DND-41 (cell line): ENCODE measurements at regions not wholly inside any gene's neighbourhood (a gene's known extent, or its start where the extent isn't known, plus 50 kb on each side); places are given as distances from the start of the nearest gene placed in this dataset.

Source experiments
- ATAC-seq: fragments of 200-7000 bp; cut with Tn5 transposase; 3 replicates; pipeline ENCODE4 v1.9.1; 2021; ENCODE audit warnings: low read depth; ENCODE audit not compliant: insufficient read depth
- DNase-seq: peaks from one replicate; pipeline ENCODE4 v3.0.0-alpha.2; 2020
- H2AFZ ChIP-seq: 2 replicates; pipeline ENCODE4 v1.6.0; 2012; ENCODE audit warnings: low read depth, low read length
- H3K27ac ChIP-seq: 2 replicates; pipeline ENCODE4 v1.5.1; 2012; ENCODE audit warnings: low read length, inconsistent platforms
- H3K27me3 ChIP-seq: fragments of 200-600 bp; sonication (generic); 2 replicates; pipeline ENCODE4 v1.6.0; 2012; ENCODE audit warnings: low read length, mild to moderate bottlenecking, inconsistent platforms; ENCODE audit not compliant: insufficient read depth, poor library complexity
- H3K36me3 ChIP-seq: 2 replicates; pipeline ENCODE4 v1.5.1; 2012; ENCODE audit warnings: low read length, inconsistent platforms; ENCODE audit not compliant: insufficient read depth
- H3K4me1 ChIP-seq: 2 replicates; pipeline ENCODE4 v1.5.1; 2012; ENCODE audit warnings: mild to moderate bottlenecking, low read length; ENCODE audit not compliant: insufficient read depth
- H3K4me2 ChIP-seq: 2 replicates; pipeline ENCODE4 v1.6.0; 2012; ENCODE audit warnings: mild to moderate bottlenecking, moderate library complexity, low read length, inconsistent platforms; ENCODE audit not compliant: insufficient read depth
- H3K4me3 ChIP-seq, 2 experiments: fragments of 200-600 bp in 1 of 2; shearing (Covaris generic) in 1 of 2; 2 replicates each; pipeline ENCODE4 v1.5.1; 2012 to 2016; ENCODE audit warnings: inconsistent platforms in 2 of 2, low read length in 2 of 2, mild to moderate bottlenecking in 2 of 2, low read depth in 1 of 2, moderate library complexity in 1 of 2
- H3K79me2 ChIP-seq: 2 replicates; pipeline ENCODE4 v1.6.0; 2012; ENCODE audit warnings: low read length, inconsistent platforms; ENCODE audit not compliant: insufficient read depth
- H3K9ac ChIP-seq: 2 replicates; pipeline ENCODE4 v1.6.0; 2012; ENCODE audit warnings: low read depth, mild to moderate bottlenecking, inconsistent platforms, low read length, moderate library complexity
- H3K9me3 ChIP-seq: 2 replicates; pipeline ENCODE4 v1.5.1; 2012; ENCODE audit warnings: low read length, moderate library complexity, mild to moderate bottlenecking, inconsistent platforms; ENCODE audit not compliant: insufficient read depth, severe bottlenecking
- H4K20me1 ChIP-seq: 2 replicates; pipeline ENCODE4 v1.6.0; 2012; ENCODE audit warnings: low read length; ENCODE audit not compliant: insufficient read depth
- CTCF ChIP-seq: IDR thresholded peaks from 2 replicates; pipeline ENCODE4 v1.5.1; 2012; ENCODE audit warnings: borderline replicate concordance, low read length, moderate library complexity, mild to moderate bottlenecking; ENCODE audit not compliant: poor library complexity, severe bottlenecking; ENCODE audit errors: extremely low read depth
- EZH2 ChIP-seq: IDR thresholded peaks from 3 replicates; pipeline ENCODE4 v1.6.1; 2012; ENCODE audit warnings: borderline replicate concordance, low read depth, mild to moderate bottlenecking, moderate library complexity, low read length, inconsistent platforms; ENCODE audit not compliant: severe bottlenecking

- no peak overlapping the region for H3K4me2 ChIP-seq
- no peak overlapping the region for H3K27ac ChIP-seq
- no peaks in the 10 kb centered on the region for H4K20me1 ChIP-seq
- no peak overlapping the region for H3K9ac ChIP-seq
- H3K4me3 ChIP-seq = no peak overlapping the region
- no peaks in the 10 kb centered on the region for H3K4me1 ChIP-seq
- no peaks in the 10 kb centered on the region for H3K9me3 ChIP-seq
- TF ChIP-seq EZH2 = no peak
- TF ChIP-seq CTCF = no peak
- no peaks in the 10 kb centered on the region for H3K27me3 ChIP-seq
- H2AFZ ChIP-seq = no peak overlapping the region
- H3K36me3 ChIP-seq = no peaks in the 10 kb centered on the region
- DNase-seq (no peak), ATAC-seq (no peak)
- no peaks in the 10 kb centered on the region for H3K79me2 ChIP-seq
These were observed 196.9 kb downstream of the ANKRD50 start for GRCh38 chr4:124515591-124515990.

DNA sequence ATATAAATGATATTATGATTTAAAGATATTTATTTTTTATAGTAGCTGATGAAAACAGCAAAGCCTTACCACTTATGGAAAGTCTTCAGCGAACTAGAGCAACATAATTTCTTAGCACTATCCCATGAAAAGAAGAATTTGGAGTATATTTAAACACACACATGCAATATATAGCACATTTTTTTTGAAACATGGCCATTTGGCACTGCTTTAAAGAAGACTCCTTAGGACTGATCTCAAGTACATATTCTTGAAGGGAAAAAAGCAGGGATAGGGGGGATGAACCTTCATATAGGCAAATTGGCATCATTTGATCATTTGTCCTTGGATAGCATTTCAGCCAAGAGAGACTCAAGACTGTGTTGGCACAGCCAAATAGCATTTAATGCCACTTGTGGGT, 193.3 kb downstream of the ANKRD50 start:
- Histone ChIP-seq H3K79me2 (no peaks in the 10 kb centered on the region), H3K4me2 (no peak overlapping the region), H3K36me3 (no peaks in the 10 kb centered on the region), H3K9ac (no peak overlapping the region), H3K27me3 (no peaks in the 10 kb centered on the region), H4K20me1 (no peaks in the 10 kb centered on the region), H3K9me3 (no peaks in the 10 kb centered on the region), H3K4me3 (no peak overlapping the region), H3K4me1 (no peaks in the 10 kb centered on the region), H3K27ac (no peak overlapping the region), H2AFZ (no peak overlapping the region)
- ATAC-seq (no peak), DNase-seq (no peak)
- TF ChIP-seq CTCF (no peak), EZH2 (no peak)

DNA sequence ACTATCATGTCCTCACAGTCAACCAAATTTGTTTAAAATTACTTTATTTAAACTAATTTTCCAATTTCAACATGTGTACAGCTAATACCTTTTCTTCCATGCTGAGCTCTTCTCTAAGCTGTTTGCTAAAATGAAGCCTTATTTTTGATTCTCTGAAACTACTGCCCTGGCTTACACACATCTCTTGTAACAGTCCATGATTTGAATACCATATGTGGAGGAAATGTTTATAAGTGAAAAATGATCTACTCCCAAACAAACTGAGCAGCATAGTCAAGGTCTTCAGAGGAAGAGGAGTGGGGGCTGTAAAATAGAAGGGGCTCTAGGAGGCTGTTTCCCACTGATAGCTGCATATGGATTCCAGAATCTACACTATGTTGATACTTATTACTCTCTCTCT, 188.7 kb downstream of the ANKRD50 start:
- Histone ChIP-seq H3K4me1 (no peaks in the 10 kb centered on the region), H3K27me3 (no peaks in the 10 kb centered on the region), H4K20me1 (no peaks in the 10 kb centered on the region), H3K36me3 (no peaks in the 10 kb centered on the region), H3K4me3 (no peak overlapping the region), H3K79me2 (no peaks in the 10 kb centered on the region), H3K9ac (no peak overlapping the region), H3K27ac (no peak overlapping the region), H2AFZ (no peak overlapping the region), H3K9me3 (no peaks in the 10 kb centered on the region), H3K4me2 (no peak overlapping the region)
- TF ChIP-seq EZH2 (no peak), CTCF (no peak)
- DNase-seq (no peak), ATAC-seq (no peak)

GRCh38 chr4:124525524-124525923, 187.0 kb downstream of the ANKRD50 start:
- no peak overlapping the region for H3K27ac ChIP-seq
- TF ChIP-seq EZH2 = no peak
- H2AFZ ChIP-seq = no peak overlapping the region
- no peak for DNase-seq
- H3K9ac ChIP-seq = no peak overlapping the region
- no peaks in the 10 kb centered on the region for H3K79me2 ChIP-seq
- H3K36me3 ChIP-seq = no peaks in the 10 kb centered on the region
- H3K4me3 ChIP-seq = no peak overlapping the region
- no peaks in the 10 kb centered on the region for H4K20me1 ChIP-seq
- no peaks in the 10 kb centered on the region for H3K9me3 ChIP-seq
- no peak overlapping the region for H3K4me2 ChIP-seq
- H3K27me3 ChIP-seq = no peaks in the 10 kb centered on the region
- no peaks in the 10 kb centered on the region for H3K4me1 ChIP-seq
- no peak for ATAC-seq
